ENCODE measurements at regions not wholly inside any gene's neighbourhood (a gene's known extent, or its start where the extent isn't known, plus 50 kb on each side); places are given as distances from the start of the nearest gene placed in this dataset.

GRCh38 chr11:24161587-24161986 lies 335.3 kb upstream of the LUZP2 start:
- TF ChIP-seq POLR2A (IDR thresholded peaks at IDR 0.05; ENCODE audit: low read depth, low read length) (no peak), POLR2AphosphoS5 (IDR thresholded peaks at IDR 0.05; ENCODE audit: low read depth, low read length) (no peak)
